C4-2B (cell line): ENCODE measurements at regions not wholly inside any gene's neighbourhood (a gene's known extent, or its start where the extent isn't known, plus 50 kb on each side); places are given as distances from the start of the nearest gene placed in this dataset.
"Not testable (repeated sequence)": the region's sequence is repeated elsewhere in the genome, so short reads cannot be mapped to it uniquely, and the experiment has no call there.

Experiments used
- ZFX ChIP-seq: fragments of 450-650 bp; IDR thresholded peaks from 2 replicates; pipeline ENCODE4 v1.6.1; 2017
- TF ChIP-seq, protein P1 (sequence below): fragments of 450-650 bp; conservative IDR thresholded peaks from 2 replicates; pipeline ENCODE4 v1.5.1; 2017; ENCODE audit warnings: mild to moderate bottlenecking

GRCh38 chr9:42862465-42862864, 679.0 kb downstream of the SPATA31A6 start:
- TF ChIP-seq, protein P1, sequence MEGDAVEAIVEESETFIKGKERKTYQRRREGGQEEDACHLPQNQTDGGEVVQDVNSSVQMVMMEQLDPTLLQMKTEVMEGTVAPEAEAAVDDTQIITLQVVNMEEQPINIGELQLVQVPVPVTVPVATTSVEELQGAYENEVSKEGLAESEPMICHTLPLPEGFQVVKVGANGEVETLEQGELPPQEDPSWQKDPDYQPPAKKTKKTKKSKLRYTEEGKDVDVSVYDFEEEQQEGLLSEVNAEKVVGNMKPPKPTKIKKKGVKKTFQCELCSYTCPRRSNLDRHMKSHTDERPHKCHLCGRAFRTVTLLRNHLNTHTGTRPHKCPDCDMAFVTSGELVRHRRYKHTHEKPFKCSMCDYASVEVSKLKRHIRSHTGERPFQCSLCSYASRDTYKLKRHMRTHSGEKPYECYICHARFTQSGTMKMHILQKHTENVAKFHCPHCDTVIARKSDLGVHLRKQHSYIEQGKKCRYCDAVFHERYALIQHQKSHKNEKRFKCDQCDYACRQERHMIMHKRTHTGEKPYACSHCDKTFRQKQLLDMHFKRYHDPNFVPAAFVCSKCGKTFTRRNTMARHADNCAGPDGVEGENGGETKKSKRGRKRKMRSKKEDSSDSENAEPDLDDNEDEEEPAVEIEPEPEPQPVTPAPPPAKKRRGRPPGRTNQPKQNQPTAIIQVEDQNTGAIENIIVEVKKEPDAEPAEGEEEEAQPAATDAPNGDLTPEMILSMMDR = not testable (repeated sequence)
- not testable (repeated sequence) for TF ChIP-seq ZFX
